Loucy (cell line): ENCODE measurements at regions not wholly inside any gene's neighbourhood (a gene's known extent, or its start where the extent isn't known, plus 50 kb on each side); places are given as distances from the start of the nearest gene placed in this dataset.

Experiments used
- EZH2phosphoT487 ChIP-seq: fragments of 200-600 bp; IDR thresholded peaks from 2 replicates; pipeline ENCODE4 v1.6.1; 2018; ENCODE audit warnings: antibody characterized with exemption, mild to moderate bottlenecking, moderate library complexity, borderline replicate concordance
- TF ChIP-seq, protein P1 (sequence below): fragments of 200-600 bp; sonication (generic); conservative IDR thresholded peaks from 2 replicates; pipeline ENCODE4 v1.5.1; 2014; ENCODE audit warnings: mild to moderate bottlenecking, antibody characterized with exemption, low read length

GRCh38 chr11:86152901-86153300 lies 84.0 kb upstream of the PICALM start:
- TF ChIP-seq, protein P1, sequence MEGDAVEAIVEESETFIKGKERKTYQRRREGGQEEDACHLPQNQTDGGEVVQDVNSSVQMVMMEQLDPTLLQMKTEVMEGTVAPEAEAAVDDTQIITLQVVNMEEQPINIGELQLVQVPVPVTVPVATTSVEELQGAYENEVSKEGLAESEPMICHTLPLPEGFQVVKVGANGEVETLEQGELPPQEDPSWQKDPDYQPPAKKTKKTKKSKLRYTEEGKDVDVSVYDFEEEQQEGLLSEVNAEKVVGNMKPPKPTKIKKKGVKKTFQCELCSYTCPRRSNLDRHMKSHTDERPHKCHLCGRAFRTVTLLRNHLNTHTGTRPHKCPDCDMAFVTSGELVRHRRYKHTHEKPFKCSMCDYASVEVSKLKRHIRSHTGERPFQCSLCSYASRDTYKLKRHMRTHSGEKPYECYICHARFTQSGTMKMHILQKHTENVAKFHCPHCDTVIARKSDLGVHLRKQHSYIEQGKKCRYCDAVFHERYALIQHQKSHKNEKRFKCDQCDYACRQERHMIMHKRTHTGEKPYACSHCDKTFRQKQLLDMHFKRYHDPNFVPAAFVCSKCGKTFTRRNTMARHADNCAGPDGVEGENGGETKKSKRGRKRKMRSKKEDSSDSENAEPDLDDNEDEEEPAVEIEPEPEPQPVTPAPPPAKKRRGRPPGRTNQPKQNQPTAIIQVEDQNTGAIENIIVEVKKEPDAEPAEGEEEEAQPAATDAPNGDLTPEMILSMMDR: no peak
- no peak for TF ChIP-seq EZH2phosphoT487
